GM19328 (cell line): ENCODE measurements at regions not wholly inside any gene's neighbourhood (a gene's known extent, or its start where the extent isn't known, plus 50 kb on each side); places are given as distances from the start of the nearest gene placed in this dataset.

ENCODE experiments used
- ATAC-seq: cut with Tn5 transposase; IDR thresholded peaks from one replicate; pipeline ENCODE4 v1.9.1; 2021; ENCODE audit warnings: mild to moderate bottlenecking, moderate library complexity; ENCODE audit not compliant: unreplicated experiment

DNA sequence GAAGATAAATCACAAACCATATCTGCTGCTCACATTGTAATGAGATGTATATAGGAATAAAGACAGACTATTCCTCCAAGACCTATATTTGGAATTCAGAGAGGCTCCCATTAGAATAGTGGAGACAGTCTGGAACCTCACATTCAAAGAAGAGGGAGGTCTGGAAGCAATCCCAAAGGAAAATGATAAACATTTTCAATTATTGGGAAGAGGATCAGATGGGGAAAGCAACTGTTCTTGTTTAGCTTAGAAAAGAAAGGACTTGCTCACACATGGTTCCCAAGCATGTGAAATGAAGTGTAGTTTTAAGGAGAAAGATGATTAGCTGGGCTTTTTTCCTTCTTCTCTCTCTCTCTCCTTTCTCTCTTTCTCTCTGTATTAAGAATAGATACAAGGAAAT lies 193.0 kb upstream of the LMNTD1 start:
- ATAC-seq, result no peak

DNA sequence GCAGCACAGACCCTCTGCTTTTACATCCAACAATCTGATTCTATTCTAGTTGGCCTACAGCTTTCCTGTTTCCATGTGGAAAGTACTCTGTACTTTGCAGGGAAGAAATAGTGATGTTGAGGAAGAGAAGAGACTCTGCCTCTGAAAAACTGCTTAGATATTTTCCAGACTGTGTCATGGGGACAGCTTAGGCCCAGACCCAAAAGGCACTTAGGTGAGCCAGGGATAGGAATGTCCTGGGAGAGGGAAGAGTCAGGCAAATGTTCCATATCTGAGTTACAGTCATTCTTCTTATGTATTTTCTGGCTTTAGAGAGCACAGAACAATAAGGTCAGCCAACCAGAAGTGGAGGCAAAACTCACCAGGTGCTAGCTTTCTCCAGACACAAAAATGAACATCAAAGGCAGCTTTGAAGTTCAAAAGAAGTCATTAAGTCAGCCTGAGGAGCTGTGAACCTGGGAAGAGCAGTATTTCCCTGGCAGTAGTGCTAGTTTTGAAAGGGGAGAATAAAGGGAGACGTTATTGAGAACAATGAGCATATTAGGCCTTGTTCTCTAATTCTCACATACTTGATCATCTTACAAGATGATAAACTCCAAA lies 199.7 kb upstream of the LMNTD1 start:
- ATAC-seq, result no peak

DNA sequence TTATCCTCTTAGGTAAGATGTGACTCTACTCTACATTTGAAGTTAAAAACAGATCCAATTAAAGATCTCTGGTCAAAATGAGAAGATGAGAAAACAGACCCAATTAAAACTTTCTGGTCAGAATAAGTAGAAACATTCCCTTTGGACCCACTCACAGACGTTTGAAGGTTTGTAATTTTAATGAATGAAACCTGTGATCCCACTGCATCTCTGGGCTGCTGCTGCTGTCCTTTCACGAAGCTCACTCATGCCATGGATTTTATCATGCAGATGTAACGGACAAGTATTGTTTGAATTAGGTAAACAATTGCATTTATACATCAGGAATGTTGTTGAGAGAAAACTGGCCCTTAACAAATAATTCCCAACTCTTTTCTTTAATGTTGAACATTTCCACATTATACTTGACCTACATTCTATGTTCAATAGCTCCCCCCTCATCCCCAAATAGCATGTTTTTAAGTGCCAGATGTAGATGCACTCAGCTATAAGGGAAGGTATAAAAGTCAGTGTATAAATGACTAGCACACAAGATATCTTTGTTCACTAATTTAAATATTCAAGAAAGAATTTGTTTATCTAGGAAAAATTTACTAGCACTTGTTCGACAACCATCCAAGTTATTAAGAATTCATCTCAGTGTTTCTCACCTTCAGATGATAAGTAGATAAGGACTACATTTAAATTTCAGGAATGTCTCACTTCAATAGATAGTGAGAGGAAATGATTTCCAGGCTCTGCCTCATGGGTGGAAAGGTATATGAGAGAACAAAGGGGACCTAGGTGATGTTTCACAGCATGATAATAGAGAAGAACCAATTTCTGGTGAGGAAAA lies 202.3 kb upstream of the LMNTD1 start:
- no peak for ATAC-seq

DNA sequence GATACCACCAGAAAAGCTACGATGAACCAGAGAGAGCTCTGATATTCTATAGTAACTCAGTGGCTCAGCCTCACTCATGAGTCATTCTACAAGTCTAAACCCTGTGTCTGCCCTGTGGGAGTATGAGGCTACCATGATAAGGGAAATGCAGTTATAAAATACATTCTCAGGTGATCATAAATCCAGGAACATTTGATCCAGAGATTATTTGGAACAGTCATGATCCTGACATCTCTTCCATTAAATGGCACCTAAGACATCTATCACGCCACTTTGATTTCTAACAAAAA lies 202.6 kb upstream of the RASSF8 start:
- ATAC-seq, result no peak

DNA sequence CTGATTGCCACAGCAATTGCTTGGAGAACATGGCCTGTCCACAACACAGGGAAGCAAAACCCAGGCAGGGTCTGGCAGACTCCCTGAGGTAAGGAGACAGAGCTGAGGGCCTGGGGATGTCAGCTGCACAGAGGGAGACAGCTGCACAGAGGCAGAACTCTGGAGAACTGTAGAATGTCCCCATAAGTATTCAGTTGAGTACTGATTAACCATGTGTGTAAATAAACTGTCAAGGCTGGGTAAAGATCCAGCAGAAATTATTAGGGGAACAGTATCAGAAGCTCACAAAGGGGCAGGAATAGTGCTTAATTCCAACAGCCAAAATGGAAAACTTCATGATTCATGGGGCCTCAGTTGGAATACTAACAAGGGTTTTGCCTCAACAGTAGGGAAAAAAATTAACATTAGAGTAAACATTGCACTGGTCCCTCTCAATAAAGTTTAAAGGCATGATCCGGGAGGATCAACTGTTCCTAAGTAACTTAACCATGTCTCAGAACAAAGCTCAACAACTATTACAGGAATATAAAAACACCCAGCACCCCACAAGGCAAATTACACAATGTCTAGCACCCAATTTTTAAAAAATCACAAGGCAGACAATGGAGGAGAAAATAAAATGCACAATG lies 201.3 kb upstream of the RASSF8 start:
- no peak for ATAC-seq

DNA sequence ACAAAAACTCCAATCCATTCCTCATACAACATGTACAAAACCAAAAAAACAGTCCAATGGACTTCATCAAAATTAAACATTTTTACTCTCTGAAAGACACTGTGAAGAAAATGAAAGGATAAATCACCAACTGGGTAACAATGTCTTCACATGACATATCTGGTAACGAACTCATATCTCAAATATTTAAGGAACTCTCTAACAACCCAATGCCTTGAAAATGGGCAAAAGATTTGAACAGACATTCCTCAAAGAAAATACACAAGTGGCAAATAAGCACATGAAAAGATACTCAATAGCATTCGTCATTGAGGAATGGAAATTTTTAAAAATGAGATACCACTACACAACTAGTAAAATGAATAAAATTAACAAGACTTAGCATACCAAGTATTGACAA lies 198.7 kb upstream of the RASSF8 start:
- ATAC-seq, result no peak

DNA sequence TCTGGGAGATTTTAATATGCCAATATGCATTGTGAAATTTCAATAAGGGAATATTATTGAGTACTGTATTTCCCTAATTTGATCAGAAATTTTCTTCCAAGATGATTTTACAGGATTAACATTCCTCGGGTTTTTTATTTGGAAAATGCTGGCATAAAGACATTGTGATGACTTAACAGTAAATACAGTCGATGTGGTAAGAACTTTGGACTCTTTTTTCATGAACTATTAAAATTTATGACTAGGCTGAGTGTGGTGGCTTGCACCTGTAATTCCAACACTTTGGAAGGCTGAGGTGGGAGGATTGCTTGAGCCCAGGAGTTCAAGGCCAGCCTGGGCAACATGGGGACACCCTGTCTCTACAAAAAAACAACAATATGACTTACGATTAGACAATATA lies 197.1 kb upstream of the RASSF8 start:
- no peak for ATAC-seq

DNA sequence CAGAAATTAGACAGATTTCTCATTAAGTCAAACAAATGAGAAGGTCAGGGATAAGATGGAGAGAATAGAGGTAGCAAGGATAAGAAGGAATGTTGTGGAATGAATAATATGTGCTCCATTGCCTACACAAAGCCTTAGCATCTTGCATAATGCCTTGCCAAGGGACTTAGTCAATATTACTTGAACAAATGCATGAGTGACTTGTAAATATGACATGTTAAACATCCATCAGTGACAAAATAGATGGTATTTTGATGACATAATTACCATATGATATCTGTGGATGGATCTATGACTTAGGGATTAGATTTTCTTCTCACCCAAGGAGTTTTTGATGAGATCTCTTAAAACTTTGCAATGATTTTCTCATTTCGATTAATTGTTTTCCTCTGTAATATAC lies 194.1 kb upstream of the RASSF8 start:
- no peak for ATAC-seq

DNA sequence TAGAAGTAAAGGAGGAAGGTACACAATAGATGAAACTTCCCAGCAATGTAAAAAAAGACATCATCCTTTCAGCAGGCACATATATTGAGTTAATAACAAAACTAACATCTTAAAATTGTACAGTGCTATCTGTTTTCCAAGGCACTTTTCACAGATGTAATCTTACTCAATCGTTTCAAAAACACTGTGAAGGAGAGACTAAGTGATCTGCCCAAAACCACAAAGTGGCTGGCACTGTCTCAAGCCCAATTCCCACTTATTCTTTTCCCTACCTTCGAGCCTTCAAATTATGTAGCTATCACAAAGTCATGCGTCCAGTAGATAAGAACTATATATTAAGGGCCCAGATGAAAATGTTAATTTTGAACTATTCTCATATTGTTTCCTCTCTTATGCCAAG lies 193.6 kb upstream of the RASSF8 start:
- ATAC-seq, result no peak

DNA sequence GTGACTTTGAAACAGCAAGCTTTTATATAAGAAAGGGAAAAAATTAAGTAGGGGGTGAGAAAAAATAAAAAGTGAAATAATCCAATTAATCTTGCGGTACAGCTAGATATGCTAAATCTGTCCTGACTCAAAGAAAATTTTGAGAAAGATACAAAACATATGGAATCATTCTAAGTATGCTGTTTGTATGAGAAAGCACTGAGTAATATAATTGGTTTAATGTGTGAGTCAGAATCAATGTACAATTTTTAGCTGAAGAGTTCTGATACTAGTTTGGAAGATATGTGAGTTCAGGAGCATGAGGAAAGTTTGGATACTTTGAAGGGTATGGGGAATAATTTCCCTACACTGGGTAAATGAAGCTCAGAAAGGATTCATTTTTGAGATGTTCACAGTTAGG lies 190.9 kb upstream of the RASSF8 start:
- no peak for ATAC-seq

DNA sequence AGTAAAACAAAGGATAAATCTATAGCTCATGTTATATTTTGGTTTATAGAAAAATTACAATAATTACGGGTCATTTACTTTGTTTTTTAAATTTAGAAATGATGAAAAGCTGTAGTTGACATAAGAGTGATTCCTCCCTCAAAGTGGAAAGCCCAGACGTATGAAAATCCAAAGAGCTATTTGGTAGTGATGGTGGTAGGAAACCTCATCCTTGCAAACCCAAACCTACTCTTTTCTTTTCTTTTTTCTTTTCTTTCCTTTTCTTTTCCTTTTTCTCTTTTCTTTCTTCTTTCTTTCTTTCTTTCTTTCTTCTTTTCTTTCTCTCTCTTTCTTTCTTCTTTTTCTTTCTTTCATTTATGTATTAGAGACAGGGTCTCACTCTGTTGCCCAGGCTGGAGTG lies 190.3 kb upstream of the RASSF8 start:
- no peak for ATAC-seq

DNA sequence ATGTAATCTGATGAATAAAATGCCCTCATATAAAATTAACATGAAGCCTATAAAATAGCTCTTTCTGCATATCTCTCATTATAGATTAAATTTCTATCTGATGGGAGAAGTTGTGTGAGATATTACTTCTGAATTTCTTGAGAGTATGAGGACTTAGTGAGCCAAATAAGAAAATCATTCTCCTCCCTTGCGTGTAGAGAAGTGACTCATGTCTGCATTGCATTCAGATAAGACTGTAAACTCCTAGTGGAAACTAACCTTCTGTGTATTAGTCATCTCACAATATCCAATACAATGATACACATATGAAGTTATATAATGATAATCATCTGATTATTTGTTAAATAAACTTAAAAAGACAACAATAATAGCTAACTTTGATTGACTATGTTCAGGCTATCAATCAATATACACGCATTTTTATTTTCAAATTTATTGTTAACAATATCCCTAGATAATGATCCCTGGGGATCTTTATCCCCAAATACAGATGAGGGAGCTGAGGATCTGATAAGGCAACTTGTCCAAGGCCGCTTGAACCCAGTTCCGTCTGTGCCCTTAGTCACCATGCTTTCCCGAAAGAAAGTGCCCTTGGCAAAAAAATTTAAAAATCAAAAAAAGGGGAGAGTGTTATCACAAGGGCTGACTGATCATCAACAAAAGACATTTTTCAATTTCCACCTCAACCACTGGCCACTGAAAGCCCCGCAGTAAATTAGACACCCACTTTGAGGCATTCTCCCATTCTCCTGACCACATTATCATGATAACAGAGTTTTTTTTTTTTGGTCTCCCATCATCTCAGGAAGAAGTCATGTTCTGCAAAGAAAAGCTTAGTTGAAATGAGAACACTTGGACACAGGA lies 189.2 kb upstream of the RASSF8 start:
- ATAC-seq, result no peak

DNA sequence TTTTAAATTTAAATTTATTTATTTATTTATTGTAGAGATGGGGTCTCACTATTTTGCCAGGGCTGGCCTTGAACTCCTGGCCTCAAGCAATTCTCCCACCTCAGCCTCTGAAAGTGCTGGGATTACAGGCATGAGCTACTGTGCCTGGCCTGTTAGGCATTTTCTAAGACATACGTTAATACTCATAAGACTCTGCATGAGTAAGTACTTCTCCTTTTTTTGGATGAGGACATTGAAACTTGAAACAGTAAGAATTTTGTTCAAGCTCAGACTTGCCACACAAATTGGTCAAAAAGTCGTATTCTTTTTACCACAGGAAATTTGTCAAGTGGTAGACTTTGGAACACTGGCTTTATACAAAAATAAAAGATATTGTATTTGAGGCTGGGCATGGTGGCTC lies 187.4 kb upstream of the RASSF8 start:
- ATAC-seq, result no peak

DNA sequence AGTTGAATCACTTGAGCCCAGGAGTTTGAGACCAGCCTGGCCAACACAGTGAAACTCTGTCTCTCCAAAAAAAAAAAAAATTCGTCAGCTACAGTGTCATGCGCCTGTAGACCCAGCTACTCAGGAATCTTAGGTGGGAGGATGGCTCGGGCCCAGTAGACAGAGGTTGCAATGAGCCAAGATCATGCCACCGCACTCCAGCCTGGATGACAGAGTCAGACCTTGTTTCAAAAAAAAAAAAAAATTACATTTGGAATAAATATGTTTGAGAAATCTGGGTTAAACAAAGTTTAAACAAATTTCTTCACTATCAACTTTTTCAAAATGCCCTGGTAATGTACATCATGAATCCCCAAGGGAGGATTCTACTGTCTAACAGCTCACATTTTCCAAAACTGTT lies 187.0 kb upstream of the RASSF8 start:
- no peak for ATAC-seq

DNA sequence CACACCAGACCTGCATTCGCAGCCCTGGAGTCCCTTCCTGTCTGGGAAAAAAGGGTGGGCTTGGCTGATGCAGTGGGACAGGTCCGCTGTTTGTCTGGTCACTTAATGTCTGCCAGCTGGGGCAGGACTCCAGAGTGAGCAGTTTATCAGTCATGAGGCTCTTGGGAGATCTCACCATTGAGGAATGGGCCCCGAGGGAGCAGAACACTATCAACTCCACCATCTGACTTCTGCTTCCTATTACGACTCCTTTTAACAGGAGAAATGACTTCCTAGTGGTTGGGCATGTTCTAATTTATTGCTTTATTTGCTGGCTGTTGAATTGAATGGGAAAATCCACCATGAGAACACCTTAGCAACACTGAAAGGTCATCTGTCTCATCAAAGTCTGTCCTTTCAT lies 182.5 kb upstream of the RASSF8 start:
- ATAC-seq, result no peak

DNA sequence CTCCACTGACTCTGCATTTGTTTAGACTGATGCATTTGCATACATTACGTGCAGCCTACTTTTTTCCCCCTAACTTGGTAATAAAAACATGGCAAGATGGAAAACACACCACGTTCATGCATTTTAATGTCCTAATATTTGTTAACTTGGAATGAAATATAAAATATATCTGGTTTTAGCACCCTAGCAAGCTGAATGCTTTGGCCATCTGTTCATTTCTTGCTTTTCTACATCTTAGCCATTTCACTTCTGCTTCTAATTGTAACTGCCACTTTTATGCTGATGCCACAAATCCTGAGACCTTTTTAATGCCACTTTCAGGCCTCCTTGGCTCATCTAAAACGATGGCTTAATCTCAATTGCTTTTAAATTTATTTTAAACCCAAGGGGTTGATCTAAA lies 177.7 kb upstream of the RASSF8 start:
- ATAC-seq, result no peak

DNA sequence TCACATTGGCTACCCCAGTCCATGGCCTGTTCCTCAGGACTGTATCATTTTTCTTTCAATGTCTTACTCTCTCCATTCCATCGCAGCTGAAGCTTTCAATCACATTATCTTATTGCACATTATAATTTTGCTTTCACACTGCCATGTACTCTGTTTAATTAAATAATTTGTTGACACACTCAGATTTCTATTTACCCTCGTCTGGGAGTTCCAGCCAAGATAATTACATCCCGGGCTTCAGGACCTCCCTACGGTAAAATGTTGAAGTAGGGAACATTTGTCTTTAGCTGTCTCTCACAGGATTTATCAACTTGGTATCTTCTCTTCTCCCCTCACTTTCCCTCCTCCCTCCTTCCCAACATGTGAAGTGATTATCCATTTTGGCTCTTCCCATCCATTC lies 177.2 kb upstream of the RASSF8 start:
- no peak for ATAC-seq

DNA sequence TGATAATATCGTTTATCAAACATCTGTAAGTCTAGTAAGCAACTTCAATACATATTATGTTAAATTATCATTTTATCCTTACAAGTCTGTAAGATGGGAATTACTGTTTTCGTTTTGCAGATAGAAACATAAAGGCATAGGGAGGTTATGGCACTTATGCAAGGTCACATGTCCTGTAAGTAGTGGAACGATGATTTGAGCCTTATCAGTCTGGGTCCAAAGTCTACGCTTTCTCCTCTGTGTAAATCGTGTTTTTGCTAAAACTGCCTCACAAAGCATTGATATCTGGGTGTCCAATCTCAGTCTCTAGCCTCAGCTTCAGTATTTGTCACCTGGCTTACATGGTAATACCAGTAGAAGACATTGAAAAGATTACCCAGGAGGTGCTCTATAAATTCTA lies 174.9 kb upstream of the RASSF8 start:
- no peak for ATAC-seq

DNA sequence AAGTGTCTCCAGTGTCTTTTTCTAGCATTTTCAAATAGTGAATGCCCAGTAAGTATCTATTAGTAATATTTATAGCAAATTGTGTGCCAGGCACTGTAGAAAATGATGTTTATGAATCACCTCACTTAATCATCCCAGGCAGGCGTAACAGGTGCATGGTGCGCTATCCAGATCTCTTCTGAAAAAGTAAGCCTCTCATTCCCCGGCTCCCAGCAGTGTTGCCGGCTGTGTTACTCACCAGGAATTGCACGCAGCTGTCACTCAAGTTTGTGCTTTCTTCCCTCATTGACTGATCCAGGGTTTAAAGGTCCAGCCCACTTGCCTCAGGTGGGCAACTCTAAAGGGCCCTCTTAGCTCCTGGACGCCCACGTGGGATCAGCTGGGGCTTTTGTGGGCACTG lies 173.8 kb upstream of the RASSF8 start:
- no peak for ATAC-seq

DNA sequence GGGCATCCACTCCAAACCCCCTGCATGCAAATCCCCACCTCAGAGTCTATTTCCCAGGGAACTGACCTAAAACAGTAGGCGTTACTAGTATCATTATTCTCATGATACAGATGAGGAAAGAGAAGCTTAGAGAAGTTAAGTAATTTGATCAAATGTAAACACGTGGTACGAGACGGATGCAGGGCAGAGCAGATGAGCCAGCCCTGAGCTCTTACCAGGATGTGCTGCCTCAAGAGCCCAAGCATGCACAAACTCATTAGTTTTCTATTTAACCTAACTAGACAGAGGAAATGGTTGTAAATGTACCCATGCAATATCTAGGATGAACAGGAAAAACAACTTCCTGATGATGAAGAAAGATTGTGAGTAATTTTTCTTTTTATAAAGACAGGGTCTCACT lies 173.3 kb upstream of the RASSF8 start:
- no peak for ATAC-seq

DNA sequence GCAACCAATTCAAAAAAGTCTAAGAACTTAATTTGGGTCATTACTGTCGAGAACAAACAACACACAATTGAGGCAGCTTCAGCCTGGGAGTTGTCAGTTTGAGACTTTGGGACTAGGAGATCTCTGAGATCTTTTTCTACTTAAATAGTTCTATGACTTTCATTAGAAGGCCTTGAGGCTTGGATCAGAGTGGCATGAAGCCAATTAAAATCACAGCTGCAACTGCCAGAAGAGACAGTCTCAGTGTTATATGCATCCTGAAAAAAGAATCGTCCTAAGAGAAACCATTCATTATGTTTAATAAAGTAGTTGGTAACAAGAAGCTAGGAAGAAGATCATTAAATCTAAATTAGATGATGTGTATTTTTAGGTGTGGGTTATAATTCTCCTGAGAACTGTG lies 170.8 kb upstream of the RASSF8 start:
- ATAC-seq, result no peak
